Neutrophil (primary cell): ENCODE measurements at regions not wholly inside any gene's neighbourhood (a gene's known extent, or its start where the extent isn't known, plus 50 kb on each side); places are given as distances from the start of the nearest gene placed in this dataset.

Experiments used
- H3K27ac ChIP-seq: fragments of 200-600 bp; sonication (generic); 2 replicates; pipeline ENCODE4 v1.5.1; 2016; ENCODE audit warnings: mild to moderate bottlenecking, moderate library complexity
- H3K27me3 ChIP-seq: fragments of 200-600 bp; sonication (generic); 2 replicates; pipeline ENCODE4 v1.6.0; 2016; ENCODE audit warnings: mild to moderate bottlenecking
- H3K36me3 ChIP-seq: fragments of 200-600 bp; sonication (generic); 2 replicates; pipeline ENCODE4 v1.5.1; 2017
- H3K4me1 ChIP-seq, 2 experiments: fragments of 200-600 bp in 1 of 2; sonication (generic) in 1 of 2; 1 replicate in 1 of 2; 2 replicates in 1 of 2; pipeline versions ENCODE4 v1.5.1 to v1.6.1; 2013 to 2016; ENCODE audit warnings: low read depth in 1 of 2, low read length in 1 of 2, mild to moderate bottlenecking in 1 of 2, moderate library complexity in 1 of 2; ENCODE audit not compliant: control insufficient read depth in 1 of 2, insufficient read depth in 1 of 2
- H3K4me3 ChIP-seq, 2 experiments: fragments of 200-600 bp in 1 of 2; sonication (generic) in 1 of 2; 1 replicate in 1 of 2; 2 replicates in 1 of 2; pipeline ENCODE4 v1.5.1; 2013 to 2016; ENCODE audit warnings: low read depth in 1 of 2, low read length in 1 of 2, mild to moderate bottlenecking in 1 of 2, moderate library complexity in 1 of 2
- H3K9me3 ChIP-seq: fragments of 200-600 bp; sonication (generic); 2 replicates; pipeline ENCODE4 v1.5.1; 2016
- TF ChIP-seq, protein P1 (sequence below): fragments of 200-600 bp; sonication (generic); IDR thresholded peaks from 2 replicates; pipeline ENCODE4 v1.5.1; 2016; ENCODE audit warnings: antibody characterized with exemption

DNA sequence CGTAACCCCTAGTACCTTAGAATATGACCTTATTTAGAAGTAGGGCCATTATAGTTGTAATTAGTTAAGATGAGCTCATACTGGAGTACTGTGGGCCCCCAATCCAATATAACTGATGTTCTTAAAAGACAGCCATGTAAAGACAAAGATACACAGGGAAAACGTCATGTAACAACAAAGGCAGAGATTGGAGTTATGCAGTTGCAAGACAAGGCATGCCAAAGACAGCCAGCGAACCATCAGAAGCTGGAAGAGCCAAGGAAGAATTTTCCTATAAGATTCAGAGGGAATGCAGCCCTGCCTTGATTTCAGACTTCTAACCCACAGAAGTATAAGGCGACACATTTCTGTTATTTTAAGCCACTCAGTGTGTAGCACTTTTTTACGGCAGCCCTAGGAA is 55.9 kb upstream of the TLK1 start:
- Histone ChIP-seq H3K4me1 (no peaks in the 10 kb centered on the region), H3K4me3 (no peak overlapping the region), H3K9me3 (no peaks in the 10 kb centered on the region), H3K27me3 (no peaks in the 10 kb centered on the region), H3K27ac (no peak overlapping the region), H3K36me3 (no peaks in the 10 kb centered on the region)
- TF ChIP-seq, protein P1, sequence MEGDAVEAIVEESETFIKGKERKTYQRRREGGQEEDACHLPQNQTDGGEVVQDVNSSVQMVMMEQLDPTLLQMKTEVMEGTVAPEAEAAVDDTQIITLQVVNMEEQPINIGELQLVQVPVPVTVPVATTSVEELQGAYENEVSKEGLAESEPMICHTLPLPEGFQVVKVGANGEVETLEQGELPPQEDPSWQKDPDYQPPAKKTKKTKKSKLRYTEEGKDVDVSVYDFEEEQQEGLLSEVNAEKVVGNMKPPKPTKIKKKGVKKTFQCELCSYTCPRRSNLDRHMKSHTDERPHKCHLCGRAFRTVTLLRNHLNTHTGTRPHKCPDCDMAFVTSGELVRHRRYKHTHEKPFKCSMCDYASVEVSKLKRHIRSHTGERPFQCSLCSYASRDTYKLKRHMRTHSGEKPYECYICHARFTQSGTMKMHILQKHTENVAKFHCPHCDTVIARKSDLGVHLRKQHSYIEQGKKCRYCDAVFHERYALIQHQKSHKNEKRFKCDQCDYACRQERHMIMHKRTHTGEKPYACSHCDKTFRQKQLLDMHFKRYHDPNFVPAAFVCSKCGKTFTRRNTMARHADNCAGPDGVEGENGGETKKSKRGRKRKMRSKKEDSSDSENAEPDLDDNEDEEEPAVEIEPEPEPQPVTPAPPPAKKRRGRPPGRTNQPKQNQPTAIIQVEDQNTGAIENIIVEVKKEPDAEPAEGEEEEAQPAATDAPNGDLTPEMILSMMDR = no peak

DNA sequence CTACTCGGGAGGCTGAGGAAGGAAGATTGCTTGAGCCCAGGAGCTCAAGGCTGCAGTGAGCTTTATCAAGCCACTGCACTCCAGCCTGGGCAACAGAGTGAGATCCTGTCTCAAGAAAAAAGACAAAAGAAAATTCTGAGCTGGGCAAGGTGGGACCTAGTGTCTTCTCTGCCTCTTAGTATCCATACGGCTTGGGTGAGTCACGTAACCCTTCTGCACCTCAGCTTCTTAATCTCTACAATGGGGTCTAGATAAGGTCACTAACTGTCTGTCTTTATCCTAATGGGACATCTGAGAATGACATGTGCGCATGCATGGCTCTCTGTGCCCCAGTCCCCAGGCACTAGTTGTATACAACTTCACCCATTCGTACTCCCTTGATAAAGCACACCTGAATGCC is 53.4 kb upstream of the TLK1 start:
- Histone ChIP-seq H3K36me3 (no peaks in the 10 kb centered on the region), H3K4me3 (no peak overlapping the region), H3K9me3 (no peaks in the 10 kb centered on the region), H3K27ac (no peak overlapping the region), H3K27me3 (no peaks in the 10 kb centered on the region), H3K4me1 (peaks cover 0 to 7% of the 10 kb centered on the region in 2 experiments)
- TF ChIP-seq, protein P1 = no peak

DNA sequence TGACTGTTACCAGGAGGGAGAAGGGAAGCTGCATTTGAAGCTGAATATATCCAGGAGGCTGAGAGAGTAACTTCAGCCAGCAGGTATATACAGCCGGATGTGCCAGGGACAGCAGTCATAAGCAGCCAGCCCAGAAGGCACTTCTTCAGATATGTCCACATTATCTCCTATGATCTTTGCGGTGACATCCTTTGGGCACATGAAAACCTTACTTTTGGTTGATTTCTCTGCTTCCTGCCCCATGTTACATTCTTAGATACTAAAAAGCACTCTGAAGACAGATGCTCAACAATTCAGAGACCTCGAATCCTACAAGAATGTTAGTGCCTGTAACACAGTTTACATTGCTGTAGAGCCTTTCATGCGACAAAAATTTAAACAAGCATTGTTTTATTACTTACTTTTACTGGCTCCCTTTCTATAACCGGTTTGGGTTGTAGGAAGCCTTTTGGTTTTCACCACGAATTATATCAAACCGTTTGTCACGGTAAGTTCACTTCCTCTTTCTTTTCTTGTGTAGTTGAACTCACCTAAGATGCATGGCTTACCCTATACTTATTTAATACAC is 50.3 kb upstream of the TLK1 start:
- Histone ChIP-seq H3K27ac (no peak overlapping the region), H3K9me3 (no peaks in the 10 kb centered on the region), H3K4me3 (no peak overlapping the region), H3K36me3 (no peaks in the 10 kb centered on the region), H3K27me3 (no peaks in the 10 kb centered on the region), H3K4me1 (peaks cover 0 to 7% of the 10 kb centered on the region in 2 experiments)
- TF ChIP-seq, protein P1 = no peak
